Glutamatergic neuron (in vitro differentiated cells): ENCODE measurements at regions not wholly inside any gene's neighbourhood (a gene's known extent, or its start where the extent isn't known, plus 50 kb on each side); places are given as distances from the start of the nearest gene placed in this dataset.

ENCODE experiments used
- DNase-seq: peaks from one replicate; pipeline ENCODE4 v3.0.0; 2022
- H3K27ac Mint-ChIP-seq: one replicate; pipeline ENCODE4 v1.8.0; 2020; ENCODE audit warnings: mild to moderate bottlenecking, mixed read lengths, inconsistent platforms; ENCODE audit not compliant: unreplicated experiment
- H3K27me3 Mint-ChIP-seq: one replicate; pipeline ENCODE4 v1.8.0; 2020; ENCODE audit warnings: mild to moderate bottlenecking, moderate library complexity, mixed read lengths, inconsistent platforms; ENCODE audit not compliant: unreplicated experiment
- H3K36me3 Mint-ChIP-seq: one replicate; pipeline ENCODE4 v1.8.0; 2020; ENCODE audit warnings: mild to moderate bottlenecking, mixed read lengths, inconsistent platforms; ENCODE audit not compliant: unreplicated experiment
- H3K4me1 Mint-ChIP-seq: one replicate; pipeline ENCODE4 v1.8.0; 2020; ENCODE audit warnings: mild to moderate bottlenecking, low read depth, mixed read lengths, inconsistent platforms; ENCODE audit not compliant: unreplicated experiment
- H3K4me3 Mint-ChIP-seq: one replicate; pipeline ENCODE4 v1.8.0; 2020; ENCODE audit warnings: mild to moderate bottlenecking, mixed read lengths, inconsistent platforms; ENCODE audit not compliant: unreplicated experiment
- H3K9me3 Mint-ChIP-seq: one replicate; pipeline ENCODE4 v1.8.0; 2020; ENCODE audit warnings: mild to moderate bottlenecking, moderate library complexity, mixed read lengths, inconsistent platforms; ENCODE audit not compliant: unreplicated experiment
- CTCF ChIP-seq: fragments of 200-600 bp; sonication (generic); IDR thresholded peaks from one replicate; pipeline ENCODE4 v1.5.0; 2021; ENCODE audit not compliant: partially characterized antibody, unreplicated experiment

GRCh38 chr13:64090311-64090710 lies 2674.7 kb upstream of the PCDH20 start:
- H3K4me1 Mint-ChIP-seq = no peaks in the 10 kb centered on the region
- no peak overlapping the region for H3K4me3 Mint-ChIP-seq
- no peak for DNase-seq
- H3K36me3 Mint-ChIP-seq = no peaks in the 10 kb centered on the region
- TF ChIP-seq CTCF = no peak
- H3K9me3 Mint-ChIP-seq = no peaks in the 10 kb centered on the region
- no peaks in the 10 kb centered on the region for H3K27me3 Mint-ChIP-seq
- H3K27ac Mint-ChIP-seq = no peak overlapping the region

- Mint-ChIP-seq H3K4me3 (no peak overlapping the region), H3K27me3 (no peaks in the 10 kb centered on the region)
- no peak for TF ChIP-seq CTCF
These were observed 2672.8 kb upstream of the PCDH20 start for GRCh38 chr13:64088491-64088890.

GRCh38 chr13:64087624-64088023 lies 2672.0 kb upstream of the PCDH20 start:
- Mint-ChIP-seq H3K9me3 (no peaks in the 10 kb centered on the region), H3K27me3 (no peaks in the 10 kb centered on the region), H3K4me1 (no peaks in the 10 kb centered on the region), H3K36me3 (no peaks in the 10 kb centered on the region), H3K4me3 (no peak overlapping the region), H3K27ac (no peak overlapping the region)
- TF ChIP-seq CTCF = no peak
- no peak for DNase-seq

More at GRCh38 chr13:64088491-64088890, 2672.8 kb upstream of the PCDH20 start:
- DNase-seq = no peak
- H3K27ac Mint-ChIP-seq = no peak overlapping the region
- H3K36me3 Mint-ChIP-seq = no peaks in the 10 kb centered on the region
- H3K4me1 Mint-ChIP-seq = no peaks in the 10 kb centered on the region
- no peaks in the 10 kb centered on the region for H3K9me3 Mint-ChIP-seq

- TF ChIP-seq CTCF = no peak
- Mint-ChIP-seq H3K4me3 (no peak overlapping the region), H3K9me3 (no peaks in the 10 kb centered on the region)
These were observed 2668.2 kb upstream of the PCDH20 start for GRCh38 chr13:64083811-64084210.

GRCh38 chr13:64083396-64083795 lies 2667.7 kb upstream of the PCDH20 start:
- H3K27me3 Mint-ChIP-seq = no peaks in the 10 kb centered on the region
- H3K27ac Mint-ChIP-seq = no peak overlapping the region
- no peak for DNase-seq
- no peak for TF ChIP-seq CTCF
- H3K4me3 Mint-ChIP-seq = no peak overlapping the region
- no peaks in the 10 kb centered on the region for H3K9me3 Mint-ChIP-seq
- H3K4me1 Mint-ChIP-seq = no peaks in the 10 kb centered on the region
- no peaks in the 10 kb centered on the region for H3K36me3 Mint-ChIP-seq

More at GRCh38 chr13:64083811-64084210, 2668.2 kb upstream of the PCDH20 start:
- Mint-ChIP-seq H3K27me3 (no peaks in the 10 kb centered on the region), H3K4me1 (no peaks in the 10 kb centered on the region), H3K27ac (no peak overlapping the region), H3K36me3 (no peaks in the 10 kb centered on the region)
- DNase-seq = no peak
